SK-N-SH treated with all-trans-retinoic acid at 6 μM for 48 hours (cell line): ENCODE measurements at regions not wholly inside any gene's neighbourhood (a gene's known extent, or its start where the extent isn't known, plus 50 kb on each side); places are given as distances from the start of the nearest gene placed in this dataset.

Experiments
- ARNTL ChIP-seq: fragments of 450-650 bp; formaldehyde crosslinking; IDR thresholded peaks from 2 replicates; pipeline ENCODE4 v1.5.0; 2020; ENCODE audit warnings: low read depth, mild to moderate bottlenecking, moderate library complexity, borderline replicate concordance
- CSRNP3 ChIP-seq: fragments of 250-450 bp; sonication (Bioruptor Pico); IDR thresholded peaks from 2 replicates; pipeline ENCODE4 v1.5.1; 2021; ENCODE audit warnings: mild to moderate bottlenecking, moderate library complexity
- ESRRG ChIP-seq: fragments of 250-450 bp; sonication (Bioruptor Pico); IDR thresholded peaks from 2 replicates; pipeline ENCODE4 v1.6.1; 2021; ENCODE audit warnings: mild to moderate bottlenecking
- POU6F1 ChIP-seq: fragments of 250-450 bp; sonication (Bioruptor Pico); IDR thresholded peaks from 2 replicates; pipeline ENCODE4 v1.8.0; 2021; ENCODE audit warnings: low read depth, mild to moderate bottlenecking, moderate library complexity, borderline replicate concordance
- PPARA ChIP-seq: fragments of 250-450 bp; sonication (Bioruptor Pico); IDR thresholded peaks from 2 replicates; pipeline ENCODE4 v1.5.0; 2020; ENCODE audit warnings: mild to moderate bottlenecking, borderline replicate concordance
- RARB ChIP-seq: fragments of 250-450 bp; sonication (Bioruptor Pico); IDR thresholded peaks from 2 replicates; pipeline ENCODE4 v1.8.0; 2021; ENCODE audit warnings: mild to moderate bottlenecking, moderate library complexity
- TCF4 ChIP-seq: fragments of 250-450 bp; sonication (Bioruptor Pico); IDR thresholded peaks from 2 replicates; pipeline ENCODE4 v1.8.0; 2021; ENCODE audit warnings: mild to moderate bottlenecking, moderate library complexity, borderline replicate concordance
- TOX ChIP-seq: fragments of 250-450 bp; sonication (Bioruptor Pico); IDR thresholded peaks from 2 replicates; pipeline ENCODE4 v1.8.0; 2021; ENCODE audit warnings: mild to moderate bottlenecking, moderate library complexity, borderline replicate concordance
- ZFP3 ChIP-seq: fragments of 250-450 bp; sonication (Bioruptor Pico); IDR thresholded peaks from 2 replicates; pipeline ENCODE4 v1.5.0; 2020; ENCODE audit warnings: mild to moderate bottlenecking, moderate library complexity
- ZNF565 ChIP-seq: fragments of 450-650 bp; formaldehyde crosslinking; conservative IDR thresholded peaks from 2 replicates; pipeline ENCODE4 v1.5.0; 2020; ENCODE audit warnings: low read depth, mild to moderate bottlenecking, moderate library complexity
- ZNF70 ChIP-seq: fragments of 450-650 bp; formaldehyde crosslinking; IDR thresholded peaks from 2 replicates; pipeline ENCODE4 v1.5.0; 2020; ENCODE audit warnings: mild to moderate bottlenecking, moderate library complexity
- TF ChIP-seq, protein P1 (sequence below): fragments of 250-450 bp; sonication (Bioruptor Pico); IDR thresholded peaks from 2 replicates; pipeline ENCODE4 v1.8.0; 2020; ENCODE audit warnings: mild to moderate bottlenecking, moderate library complexity, borderline replicate concordance

DNA sequence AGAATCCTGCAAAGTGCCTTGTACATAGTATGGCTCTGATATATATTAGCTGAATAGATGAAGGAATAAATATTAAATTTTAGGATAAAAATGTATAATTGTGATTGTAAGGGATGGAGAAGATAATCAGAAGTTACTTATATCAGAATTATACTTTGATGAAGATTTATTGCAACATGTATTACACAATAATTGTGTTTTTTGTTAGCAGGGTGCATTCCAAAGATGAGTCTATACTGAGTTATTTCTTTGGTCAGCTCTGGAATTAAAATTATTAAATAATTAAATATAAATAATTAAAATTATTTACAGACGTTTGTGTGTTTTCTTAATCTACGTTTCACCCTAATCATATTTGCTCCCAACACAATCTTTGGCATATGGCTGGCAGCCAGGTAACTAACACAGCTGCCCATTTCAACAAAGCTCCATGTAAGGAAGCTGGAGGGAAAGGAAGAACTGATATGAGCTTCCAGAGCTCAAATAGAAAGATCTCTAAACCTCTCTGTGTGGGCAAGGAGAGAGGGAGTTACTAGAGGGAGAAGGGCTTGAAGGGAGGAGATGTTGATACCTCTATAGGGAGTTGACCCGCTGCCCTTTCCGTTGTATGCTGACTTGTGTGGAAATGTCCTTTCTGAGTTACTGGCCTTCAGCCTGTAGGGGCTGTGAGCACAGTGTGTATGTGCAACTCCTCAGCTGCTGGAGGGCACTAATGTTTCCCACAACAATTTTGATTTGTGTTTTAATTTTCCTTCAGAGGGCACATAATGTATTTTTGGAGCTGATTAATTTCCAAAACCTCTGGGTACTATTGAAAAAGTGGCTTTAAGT lies 403.4 kb downstream of the MAN2A1 start:
- TF ChIP-seq RARB (no peak), POU6F1 (CRISPR knock-in tag) (no peak), ZNF70 (CRISPR knock-in tag) (no peak), PPARA (no peak), ZNF565 (no peak), ARNTL (CRISPR knock-in tag) (no peak), TCF4 (no peak), CSRNP3 (CRISPR knock-in tag) (no peak), ZFP3 (CRISPR knock-in tag) (no peak), TOX (no peak), ESRRG (CRISPR knock-in tag) (no peak)
- TF ChIP-seq, protein P1, sequence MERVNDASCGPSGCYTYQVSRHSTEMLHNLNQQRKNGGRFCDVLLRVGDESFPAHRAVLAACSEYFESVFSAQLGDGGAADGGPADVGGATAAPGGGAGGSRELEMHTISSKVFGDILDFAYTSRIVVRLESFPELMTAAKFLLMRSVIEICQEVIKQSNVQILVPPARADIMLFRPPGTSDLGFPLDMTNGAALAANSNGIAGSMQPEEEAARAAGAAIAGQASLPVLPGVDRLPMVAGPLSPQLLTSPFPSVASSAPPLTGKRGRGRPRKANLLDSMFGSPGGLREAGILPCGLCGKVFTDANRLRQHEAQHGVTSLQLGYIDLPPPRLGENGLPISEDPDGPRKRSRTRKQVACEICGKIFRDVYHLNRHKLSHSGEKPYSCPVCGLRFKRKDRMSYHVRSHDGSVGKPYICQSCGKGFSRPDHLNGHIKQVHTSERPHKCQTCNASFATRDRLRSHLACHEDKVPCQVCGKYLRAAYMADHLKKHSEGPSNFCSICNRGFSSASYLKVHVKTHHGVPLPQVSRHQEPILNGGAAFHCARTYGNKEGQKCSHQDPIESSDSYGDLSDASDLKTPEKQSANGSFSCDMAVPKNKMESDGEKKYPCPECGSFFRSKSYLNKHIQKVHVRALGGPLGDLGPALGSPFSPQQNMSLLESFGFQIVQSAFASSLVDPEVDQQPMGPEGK (CRISPR knock-in tag), result no peak
